OCI-LY7 (cell line): ENCODE measurements at regions not wholly inside any gene's neighbourhood (a gene's known extent, or its start where the extent isn't known, plus 50 kb on each side); places are given as distances from the start of the nearest gene placed in this dataset.

Source experiments
- EZH2phosphoT487 ChIP-seq: fragments of 200-600 bp; sonication (generic); IDR thresholded peaks from 2 replicates; pipeline ENCODE4 v1.6.1; 2018; ENCODE audit warnings: low read depth, borderline replicate concordance, mild to moderate bottlenecking, mixed run types, antibody characterized with exemption, low read length, moderate library complexity, mixed read lengths
- TF ChIP-seq, protein P1 (sequence below): fragments of 200-600 bp; sonication (generic); conservative IDR thresholded peaks from 2 replicates; pipeline ENCODE4 v1.5.1; 2014; ENCODE audit warnings: mild to moderate bottlenecking, antibody characterized with exemption, low read length, moderate library complexity, mixed read lengths

DNA sequence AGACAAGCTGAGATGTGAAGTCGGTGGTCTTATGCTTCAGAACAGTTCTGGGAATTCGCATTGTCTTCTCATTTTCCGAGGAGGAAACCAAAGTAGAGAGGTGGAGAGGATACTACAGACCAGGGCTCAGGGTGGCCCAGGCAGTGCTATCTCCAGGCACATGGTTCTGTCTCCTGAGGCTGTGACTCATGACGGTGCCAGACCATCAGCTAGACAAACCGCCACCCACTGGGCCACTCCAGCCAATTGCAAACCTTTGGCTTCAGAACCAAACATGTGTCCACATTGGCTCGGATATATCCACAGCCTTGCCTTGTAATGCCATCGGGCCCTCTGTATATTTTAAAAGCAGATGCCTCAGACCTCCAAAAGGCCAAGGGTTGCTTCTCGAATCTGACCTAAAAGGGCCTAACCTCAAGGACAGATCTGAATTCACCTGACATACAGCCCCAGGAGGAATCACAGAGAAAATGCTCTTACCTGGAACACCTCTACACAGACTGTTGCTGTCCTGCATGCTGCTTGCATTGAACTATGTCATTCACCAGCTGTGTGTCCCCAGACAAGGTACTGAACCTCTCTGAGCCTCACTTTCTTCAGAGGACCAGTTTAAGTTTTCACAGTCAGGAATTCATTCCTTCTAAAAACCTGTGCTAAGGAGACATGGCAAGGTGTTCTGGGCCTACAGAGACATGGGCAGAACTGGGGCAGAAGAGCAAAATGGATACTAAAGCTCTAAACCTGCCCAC, 224.9 kb upstream of the JUN start:
- TF ChIP-seq, protein P1, sequence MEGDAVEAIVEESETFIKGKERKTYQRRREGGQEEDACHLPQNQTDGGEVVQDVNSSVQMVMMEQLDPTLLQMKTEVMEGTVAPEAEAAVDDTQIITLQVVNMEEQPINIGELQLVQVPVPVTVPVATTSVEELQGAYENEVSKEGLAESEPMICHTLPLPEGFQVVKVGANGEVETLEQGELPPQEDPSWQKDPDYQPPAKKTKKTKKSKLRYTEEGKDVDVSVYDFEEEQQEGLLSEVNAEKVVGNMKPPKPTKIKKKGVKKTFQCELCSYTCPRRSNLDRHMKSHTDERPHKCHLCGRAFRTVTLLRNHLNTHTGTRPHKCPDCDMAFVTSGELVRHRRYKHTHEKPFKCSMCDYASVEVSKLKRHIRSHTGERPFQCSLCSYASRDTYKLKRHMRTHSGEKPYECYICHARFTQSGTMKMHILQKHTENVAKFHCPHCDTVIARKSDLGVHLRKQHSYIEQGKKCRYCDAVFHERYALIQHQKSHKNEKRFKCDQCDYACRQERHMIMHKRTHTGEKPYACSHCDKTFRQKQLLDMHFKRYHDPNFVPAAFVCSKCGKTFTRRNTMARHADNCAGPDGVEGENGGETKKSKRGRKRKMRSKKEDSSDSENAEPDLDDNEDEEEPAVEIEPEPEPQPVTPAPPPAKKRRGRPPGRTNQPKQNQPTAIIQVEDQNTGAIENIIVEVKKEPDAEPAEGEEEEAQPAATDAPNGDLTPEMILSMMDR: no peak
- TF ChIP-seq EZH2phosphoT487: no peak
